ENCODE measurements at regions not wholly inside any gene's neighbourhood (a gene's known extent, or its start where the extent isn't known, plus 50 kb on each side); places are given as distances from the start of the nearest gene placed in this dataset.

GRCh38 chr2:36302911-36303310 is 52.7 kb upstream of the CRIM1 start:
- no peaks in the 10 kb centered on the region for H3K36me3 ChIP-seq (ENCODE audit: low read length)
- no peaks in the 10 kb centered on the region for H3K79me2 ChIP-seq (ENCODE audit: insufficient read depth, low read length)
- H4K20me1 ChIP-seq (ENCODE audit: low read depth, low read length), result no peaks in the 10 kb centered on the region
- H3K9ac ChIP-seq (ENCODE audit: low read length), result no peak overlapping the region
- H3K9me2 ChIP-seq (replicated peaks; ENCODE audit: insufficient read depth, low read length), result no peaks in the 10 kb centered on the region
- no peaks in the 10 kb centered on the region for H3K27me3 ChIP-seq (ENCODE audit: low read length)
- H3K9me3 ChIP-seq (ENCODE audit: insufficient read depth, low read length), result no peaks in the 10 kb centered on the region
- no peaks in the 10 kb centered on the region for H3F3A ChIP-seq (ENCODE audit: insufficient read depth)
- no peak overlapping the region for H3K4me2 ChIP-seq (ENCODE audit: low read depth, low read length, poor library complexity, severe bottlenecking)
- H3K27ac ChIP-seq (ENCODE audit: low read depth, low read length), result no peak overlapping the region
- H3K4me3 ChIP-seq (ENCODE audit: insufficient read depth, low read length, poor library complexity, severe bottlenecking), result no peak overlapping the region
- no peak for TF ChIP-seq EZH2phosphoT487 (conservative IDR thresholded peaks at IDR 0.05; ENCODE audit: low read length)
- TF ChIP-seq, protein P1, sequence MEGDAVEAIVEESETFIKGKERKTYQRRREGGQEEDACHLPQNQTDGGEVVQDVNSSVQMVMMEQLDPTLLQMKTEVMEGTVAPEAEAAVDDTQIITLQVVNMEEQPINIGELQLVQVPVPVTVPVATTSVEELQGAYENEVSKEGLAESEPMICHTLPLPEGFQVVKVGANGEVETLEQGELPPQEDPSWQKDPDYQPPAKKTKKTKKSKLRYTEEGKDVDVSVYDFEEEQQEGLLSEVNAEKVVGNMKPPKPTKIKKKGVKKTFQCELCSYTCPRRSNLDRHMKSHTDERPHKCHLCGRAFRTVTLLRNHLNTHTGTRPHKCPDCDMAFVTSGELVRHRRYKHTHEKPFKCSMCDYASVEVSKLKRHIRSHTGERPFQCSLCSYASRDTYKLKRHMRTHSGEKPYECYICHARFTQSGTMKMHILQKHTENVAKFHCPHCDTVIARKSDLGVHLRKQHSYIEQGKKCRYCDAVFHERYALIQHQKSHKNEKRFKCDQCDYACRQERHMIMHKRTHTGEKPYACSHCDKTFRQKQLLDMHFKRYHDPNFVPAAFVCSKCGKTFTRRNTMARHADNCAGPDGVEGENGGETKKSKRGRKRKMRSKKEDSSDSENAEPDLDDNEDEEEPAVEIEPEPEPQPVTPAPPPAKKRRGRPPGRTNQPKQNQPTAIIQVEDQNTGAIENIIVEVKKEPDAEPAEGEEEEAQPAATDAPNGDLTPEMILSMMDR (IDR thresholded peaks at IDR 0.05; ENCODE audit: insufficient read depth, low read length, poor library complexity, severe bottlenecking), result no peak
- H2AFZ ChIP-seq (ENCODE audit: low read depth, low read length, severe bottlenecking), result no peak overlapping the region

GRCh38 chr2:36301843-36302242 is 53.7 kb upstream of the CRIM1 start:
- TF ChIP-seq, protein P1 (IDR thresholded peaks at IDR 0.05; ENCODE audit: insufficient read depth, low read length, poor library complexity, severe bottlenecking), result no peak
- no peak for TF ChIP-seq EZH2phosphoT487 (conservative IDR thresholded peaks at IDR 0.05; ENCODE audit: low read length)
- no peaks in the 10 kb centered on the region for H3K79me2 ChIP-seq (ENCODE audit: insufficient read depth, low read length)
- H4K20me1 ChIP-seq (ENCODE audit: low read depth, low read length), result no peaks in the 10 kb centered on the region
- no peaks in the 10 kb centered on the region for H3K9me3 ChIP-seq (ENCODE audit: insufficient read depth, low read length)
- H3K27ac ChIP-seq (ENCODE audit: low read depth, low read length), result no peak overlapping the region
- H3K9me2 ChIP-seq (replicated peaks; ENCODE audit: insufficient read depth, low read length), result no peaks in the 10 kb centered on the region
- no peak overlapping the region for H2AFZ ChIP-seq (ENCODE audit: low read depth, low read length, severe bottlenecking)
- no peaks in the 10 kb centered on the region for H3F3A ChIP-seq (ENCODE audit: insufficient read depth)
- no peak overlapping the region for H3K4me2 ChIP-seq (ENCODE audit: low read depth, low read length, poor library complexity, severe bottlenecking)
- H3K9ac ChIP-seq (ENCODE audit: low read length), result no peak overlapping the region
- no peaks in the 10 kb centered on the region for H3K36me3 ChIP-seq (ENCODE audit: low read length)
- H3K27me3 ChIP-seq (ENCODE audit: low read length), result no peaks in the 10 kb centered on the region
- H3K4me3 ChIP-seq (ENCODE audit: insufficient read depth, low read length, poor library complexity, severe bottlenecking), result no peak overlapping the region

- no peaks in the 10 kb centered on the region for H4K20me1 ChIP-seq (ENCODE audit: low read depth, low read length)
- TF ChIP-seq, protein P1 (IDR thresholded peaks at IDR 0.05; ENCODE audit: insufficient read depth, low read length, poor library complexity, severe bottlenecking), result no peak
- TF ChIP-seq EZH2phosphoT487 (conservative IDR thresholded peaks at IDR 0.05; ENCODE audit: low read length), result no peak
- H3K9ac ChIP-seq (ENCODE audit: low read length), result no peak overlapping the region
- no peak overlapping the region for H3K4me2 ChIP-seq (ENCODE audit: low read depth, low read length, poor library complexity, severe bottlenecking)
- no peaks in the 10 kb centered on the region for H3F3A ChIP-seq (ENCODE audit: insufficient read depth)
- no peak overlapping the region for H3K27ac ChIP-seq (ENCODE audit: low read depth, low read length)
- no peaks in the 10 kb centered on the region for H3K79me2 ChIP-seq (ENCODE audit: insufficient read depth, low read length)
- no peaks in the 10 kb centered on the region for H3K9me3 ChIP-seq (ENCODE audit: insufficient read depth, low read length)
- H2AFZ ChIP-seq (ENCODE audit: low read depth, low read length, severe bottlenecking), result no peak overlapping the region
- no peaks in the 10 kb centered on the region for H3K36me3 ChIP-seq (ENCODE audit: low read length)
- H3K4me3 ChIP-seq (ENCODE audit: insufficient read depth, low read length, poor library complexity, severe bottlenecking), result no peak overlapping the region
- H3K9me2 ChIP-seq (replicated peaks; ENCODE audit: insufficient read depth, low read length), result no peaks in the 10 kb centered on the region
- H3K27me3 ChIP-seq (ENCODE audit: low read length), result no peaks in the 10 kb centered on the region
Observed at GRCh38 chr2:36300697-36301096, 54.9 kb upstream of the CRIM1 start.

Data from SU-DHL-6 (cell line).